ENCODE measurements at regions not wholly inside any gene's neighbourhood (a gene's known extent, or its start where the extent isn't known, plus 50 kb on each side); places are given as distances from the start of the nearest gene placed in this dataset.

DNA sequence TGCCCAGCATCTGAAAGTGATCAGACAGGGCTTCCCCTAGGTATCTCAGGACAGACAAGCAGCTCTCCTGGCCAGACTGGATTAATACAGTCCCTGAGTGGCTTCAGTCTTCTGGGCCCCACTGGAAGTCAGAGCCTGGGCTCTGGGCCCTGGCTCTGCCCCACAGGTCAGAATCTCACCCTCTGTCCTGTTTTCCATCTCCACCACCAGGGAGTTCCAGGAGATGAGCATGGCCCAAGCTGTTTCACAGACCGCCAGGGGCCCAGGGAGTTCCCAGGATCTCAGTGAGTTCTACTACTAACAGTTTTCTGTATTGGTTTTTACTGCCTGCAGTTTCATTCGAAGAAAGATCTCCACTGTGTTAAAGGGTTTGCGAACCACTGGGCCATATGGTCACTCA is 131.5 kb downstream of the MEX3B start:
- no peak overlapping the region for H3K4me2 ChIP-seq
- FAIRE-seq (no peak), DNase-seq (ENCODE audit: low read depth in 1 of 2, low spot score in 1 of 2) (no peak), ATAC-seq (no peak)
- TF ChIP-seq BHLHE40 (IDR thresholded peaks at IDR 0.05; ENCODE audit: low read depth, low read length) (no peak), CBX8 (IDR thresholded peaks at IDR 0.05) (no peak), ESRRA (IDR thresholded peaks at IDR 0.05; ENCODE audit: borderline replicate concordance, low read length) (no peak), NFE2L2 (conservative IDR thresholded peaks at IDR 0.05; ENCODE audit: low read length) (no peak), GATA3 (IDR thresholded peaks at IDR 0.05; ENCODE audit: borderline replicate concordance) (no peak), NPAS2 (CRISPR knock-in tag; IDR thresholded peaks at IDR 0.05; ENCODE audit: borderline replicate concordance) (no peak), HDAC2 (IDR thresholded peaks at IDR 0.05) (no peak), PHF8 (IDR thresholded peaks at IDR 0.05; ENCODE audit: borderline replicate concordance, low read depth) (no peak), POLR2A (IDR thresholded peaks at IDR 0.05; ENCODE audit: low read length) (no peak), ZFP36 (IDR thresholded peaks at IDR 0.05; ENCODE audit: borderline replicate concordance, partially characterized antibody) (no peak), MAZ (IDR thresholded peaks at IDR 0.05; ENCODE audit: borderline replicate concordance, low read depth, low read length) (no peak), CEBPB (IDR thresholded peaks at IDR 0.05) (no peak), MYC (IDR thresholded peaks at IDR 0.05; ENCODE audit: borderline replicate concordance, low read length) (no peak), POLR2AphosphoS2 (conservative IDR thresholded peaks at IDR 0.05; ENCODE audit: low read length) (no peak), KDM5A (IDR thresholded peaks at IDR 0.05) (no peak), CHD2 (IDR thresholded peaks at IDR 0.05; ENCODE audit: low read length, partially characterized antibody) (no peak)
- TF ChIP-seq, protein P1, sequence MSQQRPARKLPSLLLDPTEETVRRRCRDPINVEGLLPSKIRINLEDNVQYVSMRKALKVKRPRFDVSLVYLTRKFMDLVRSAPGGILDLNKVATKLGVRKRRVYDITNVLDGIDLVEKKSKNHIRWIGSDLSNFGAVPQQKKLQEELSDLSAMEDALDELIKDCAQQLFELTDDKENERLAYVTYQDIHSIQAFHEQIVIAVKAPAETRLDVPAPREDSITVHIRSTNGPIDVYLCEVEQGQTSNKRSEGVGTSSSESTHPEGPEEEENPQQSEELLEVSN (IDR thresholded peaks at IDR 0.05; ENCODE audit: borderline replicate concordance, low read depth), result no peak
- TF ChIP-seq, protein P2, sequence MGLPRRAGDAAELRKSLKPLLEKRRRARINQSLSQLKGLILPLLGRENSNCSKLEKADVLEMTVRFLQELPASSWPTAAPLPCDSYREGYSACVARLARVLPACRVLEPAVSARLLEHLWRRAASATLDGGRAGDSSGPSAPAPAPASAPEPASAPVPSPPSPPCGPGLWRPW (IDR thresholded peaks at IDR 0.05), result no peak
- H3K4me3 ChIP-seq, result no peak overlapping the region
- H3K27ac ChIP-seq, result no peak overlapping the region
- H3K4me1 ChIP-seq, result no peaks in the 10 kb centered on the region
- ChIA-PET POLR2A (no interaction called here), CTCF (interaction anchor here (1.3 kb wide), 1 partner anchor 16 kb away, joined by 3 read pairs; no protein-coding TSS in a partner anchor)
- 27% methylated on average over 3 of the region's 3 CpGs for WGBS (ENCODE audit: missing lambda C conversion rate)
- H3K9me3 ChIP-seq, result peaks cover 11% of the 10 kb centered on the region; the same call in 2 of the 3 replicates

DNA sequence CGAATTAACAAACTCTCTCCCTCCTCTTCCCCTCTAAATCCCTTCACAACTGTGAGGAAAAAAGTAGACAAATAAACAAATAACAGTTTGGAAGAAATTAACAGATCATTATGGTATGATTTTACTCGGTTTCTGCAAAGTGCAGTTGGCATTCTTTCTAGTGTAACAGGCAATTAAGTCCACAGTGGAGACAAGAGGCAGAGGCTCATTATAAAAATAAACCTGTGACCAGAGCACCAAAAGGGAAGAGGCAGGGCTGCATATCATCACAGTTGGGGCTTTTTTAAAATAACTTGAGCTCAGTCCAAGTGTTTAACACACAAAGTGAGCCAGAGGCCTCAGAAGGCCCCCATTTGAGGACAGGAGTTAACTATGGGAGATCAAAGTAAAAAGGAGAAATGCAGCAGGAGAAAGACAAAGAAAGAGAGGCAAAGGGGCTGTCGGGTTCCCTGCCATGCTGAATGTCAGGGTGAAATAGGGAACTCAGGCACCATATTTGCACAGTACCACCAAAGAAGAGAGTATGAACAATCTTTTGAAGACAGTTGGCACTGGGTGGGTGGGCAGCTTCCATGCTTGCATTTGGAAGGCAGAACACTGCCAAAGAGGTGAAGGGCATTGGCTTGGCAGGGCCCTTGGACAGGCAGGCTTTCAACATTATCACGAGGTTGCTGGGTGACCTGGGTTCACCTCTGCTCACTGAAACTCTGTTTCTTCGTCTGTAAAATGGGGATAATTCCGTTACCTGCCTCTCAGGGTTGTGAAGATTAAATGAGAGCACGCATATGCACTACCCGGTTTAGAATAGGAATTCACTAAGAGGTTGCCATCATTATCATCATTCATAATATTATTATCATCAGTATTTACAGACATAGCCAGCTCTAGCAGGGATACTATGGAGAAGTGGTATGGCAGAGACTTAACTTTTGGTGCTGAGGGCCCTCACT is 134.5 kb downstream of the MEX3B start:
- DNase-seq (ENCODE audit: low read depth in 1 of 2, low spot score in 1 of 2) (no peak), ATAC-seq (no peak), FAIRE-seq (no peak)
- ChIA-PET POLR2A (no interaction called here), CTCF (interaction anchor here (0.6 to 0.9 kb wide), 2 partner anchors 13 to 501 kb away, joined by 3 to 5 read pairs; no protein-coding TSS in a partner anchor)
- TF ChIP-seq, protein P2 (IDR thresholded peaks at IDR 0.05), result no peak
- WGBS (ENCODE audit: missing lambda C conversion rate), result 9% methylated on average over 8 of the region's 8 CpGs
- H3K4me2 ChIP-seq, result no peak overlapping the region
- no peak overlapping the region for H3K4me3 ChIP-seq
- no peak overlapping the region for H3K27ac ChIP-seq
- no peaks in the 10 kb centered on the region for H3K4me1 ChIP-seq
- no peaks in the 10 kb centered on the region for H3K9me3 ChIP-seq

DNA sequence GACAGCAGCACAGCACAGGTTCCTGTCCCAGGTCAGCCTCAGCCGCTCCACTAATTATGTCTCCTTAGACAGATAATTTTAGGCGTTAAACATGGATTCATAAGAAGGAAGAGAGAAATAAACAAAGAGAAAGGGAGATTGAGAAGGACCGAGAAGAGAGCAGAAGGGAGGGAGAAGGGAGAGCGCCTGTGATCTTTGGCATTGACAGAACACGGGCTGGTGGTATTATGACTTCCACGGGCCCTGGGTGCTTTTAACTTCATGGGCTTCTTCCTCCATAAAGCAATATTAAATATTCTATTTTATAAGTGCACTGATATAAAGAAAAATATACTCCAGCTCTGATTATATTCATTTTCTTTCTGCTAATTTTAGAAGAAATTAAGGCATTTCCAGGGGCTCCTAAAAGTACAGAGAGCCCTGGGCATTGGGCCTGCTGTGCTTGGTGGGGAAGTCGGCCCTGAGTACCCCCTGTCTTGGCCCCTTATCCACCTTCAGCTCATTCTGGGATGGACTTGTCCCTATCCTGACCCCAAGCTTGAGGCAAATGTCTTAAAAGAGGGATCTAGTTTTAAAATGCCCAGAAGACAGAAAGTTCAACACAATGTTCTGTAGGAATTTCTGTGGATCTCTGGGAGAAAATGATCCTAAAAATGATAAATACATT is 135.3 kb downstream of the MEX3B start:
- H3K4me3 ChIP-seq, result no peak overlapping the region
- H3K4me1 ChIP-seq, result no peaks in the 10 kb centered on the region
- no peak overlapping the region for H3K27ac ChIP-seq
- DNase-seq (ENCODE audit: low read depth in 1 of 2, low spot score in 1 of 2) (no peak), ATAC-seq (no peak), FAIRE-seq (no peak)
- ChIA-PET POLR2A (no interaction called here), CTCF (no interaction called here)
- no peaks in the 10 kb centered on the region for H3K9me3 ChIP-seq
- WGBS (ENCODE audit: missing lambda C conversion rate), result 29% methylated on average over 7 of the region's 7 CpGs
- no peak overlapping the region for H3K4me2 ChIP-seq
- TF ChIP-seq GATA3 (IDR thresholded peaks at IDR 0.05; ENCODE audit: borderline replicate concordance) (no peak), FOXS1 (CRISPR knock-in tag; IDR thresholded peaks at IDR 0.05) (no peak), CBX8 (IDR thresholded peaks at IDR 0.05) (no peak), CBX2 (IDR thresholded peaks at IDR 0.05; ENCODE audit: borderline replicate concordance, low read depth) (no peak), JUN (IDR thresholded peaks at IDR 0.05) (no peak), RCOR1 (IDR thresholded peaks at IDR 0.05; ENCODE audit: low read depth, low read length) (no peak), HOXB13 (CRISPR knock-in tag; IDR thresholded peaks at IDR 0.05; ENCODE audit: low read depth) (no peak), NPAS2 (CRISPR knock-in tag; IDR thresholded peaks at IDR 0.05; ENCODE audit: borderline replicate concordance) (no peak), ZFP36 (IDR thresholded peaks at IDR 0.05; ENCODE audit: borderline replicate concordance, partially characterized antibody) (no peak), ZNF302 (CRISPR knock-in tag; IDR thresholded peaks at IDR 0.05) (no peak), MAFK (IDR thresholded peaks at IDR 0.05; ENCODE audit: partially characterized antibody) (no peak), HEYL (CRISPR knock-in tag; IDR thresholded peaks at IDR 0.05) (no peak), EP300 (IDR thresholded peaks at IDR 0.05) (no peak), EHF (CRISPR knock-in tag; IDR thresholded peaks at IDR 0.05) (no peak), PHF8 (IDR thresholded peaks at IDR 0.05; ENCODE audit: borderline replicate concordance, low read depth) (no peak), RAD21 (conservative IDR thresholded peaks at IDR 0.05 in 1 of 2, IDR thresholded peaks at IDR 0.05 in 1 of 2) (no peak)
- TF ChIP-seq, protein P3, sequence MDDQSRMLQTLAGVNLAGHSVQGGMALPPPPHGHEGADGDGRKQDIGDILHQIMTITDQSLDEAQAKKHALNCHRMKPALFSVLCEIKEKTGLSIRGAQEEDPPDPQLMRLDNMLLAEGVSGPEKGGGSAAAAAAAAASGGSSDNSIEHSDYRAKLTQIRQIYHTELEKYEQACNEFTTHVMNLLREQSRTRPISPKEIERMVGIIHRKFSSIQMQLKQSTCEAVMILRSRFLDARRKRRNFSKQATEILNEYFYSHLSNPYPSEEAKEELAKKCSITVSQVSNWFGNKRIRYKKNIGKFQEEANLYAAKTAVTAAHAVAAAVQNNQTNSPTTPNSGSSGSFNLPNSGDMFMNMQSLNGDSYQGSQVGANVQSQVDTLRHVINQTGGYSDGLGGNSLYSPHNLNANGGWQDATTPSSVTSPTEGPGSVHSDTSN (IDR thresholded peaks at IDR 0.05), result no peak
- TF ChIP-seq, protein P4, sequence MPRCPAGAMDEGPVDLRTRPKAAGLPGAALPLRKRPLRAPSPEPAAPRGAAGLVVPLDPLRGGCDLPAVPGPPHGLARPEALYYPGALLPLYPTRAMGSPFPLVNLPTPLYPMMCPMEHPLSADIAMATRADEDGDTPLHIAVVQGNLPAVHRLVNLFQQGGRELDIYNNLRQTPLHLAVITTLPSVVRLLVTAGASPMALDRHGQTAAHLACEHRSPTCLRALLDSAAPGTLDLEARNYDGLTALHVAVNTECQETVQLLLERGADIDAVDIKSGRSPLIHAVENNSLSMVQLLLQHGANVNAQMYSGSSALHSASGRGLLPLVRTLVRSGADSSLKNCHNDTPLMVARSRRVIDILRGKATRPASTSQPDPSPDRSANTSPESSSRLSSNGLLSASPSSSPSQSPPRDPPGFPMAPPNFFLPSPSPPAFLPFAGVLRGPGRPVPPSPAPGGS (IDR thresholded peaks at IDR 0.05), result no peak

Data from A549 (cell line).